HepG2 (cell line): ENCODE measurements at regions not wholly inside any gene's neighbourhood (a gene's known extent, or its start where the extent isn't known, plus 50 kb on each side); places are given as distances from the start of the nearest gene placed in this dataset.

Source experiments
- HDAC1 ChIP-seq: sonication (generic); formaldehyde crosslinking; IDR thresholded peaks from 2 replicates; pipeline ENCODE4 v1.5.1; 2020; ENCODE audit warnings: mild to moderate bottlenecking, missing genetic modification reagents
- JARID2 ChIP-seq: sonication (generic); formaldehyde crosslinking; IDR thresholded peaks from 2 replicates; pipeline ENCODE4 v1.8.1; 2023; ENCODE audit warnings: missing genetic modification reagents, inconsistent platforms; ENCODE audit not compliant: insufficient replicate concordance
- KAT2B ChIP-seq: fragments of 150-350 bp; IDR thresholded peaks from 2 replicates; pipeline ENCODE4 v1.6.1; 2014; ENCODE audit warnings: low read depth, low read length, borderline replicate concordance
- MLLT10 ChIP-seq: sonication (generic); formaldehyde crosslinking; IDR thresholded peaks from 2 replicates; pipeline ENCODE4 v1.4.0; 2020; ENCODE audit warnings: missing genetic modification reagents
- NFE2L2 ChIP-seq: fragments of 150-350 bp; IDR thresholded peaks from 2 replicates; pipeline ENCODE4 v1.6.1; 2014; ENCODE audit warnings: low read length
- POLR2A ChIP-seq, 2 experiments: IDR thresholded peaks; 2 replicates each; pipeline ENCODE4 v1.6.1; 2011; ENCODE audit warnings: low read depth in 2 of 2, low read length in 2 of 2, mild to moderate bottlenecking in 1 of 2, moderate library complexity in 1 of 2; ENCODE audit not compliant: insufficient read depth in 1 of 2
- TAF1 ChIP-seq: sonication (generic); formaldehyde crosslinking; IDR thresholded peaks from 2 replicates; pipeline ENCODE4 v1.4.0; 2020; ENCODE audit warnings: missing genetic modification reagents
- TF ChIP-seq, protein P1 (sequence below): sonication (generic); formaldehyde crosslinking; IDR thresholded peaks from 2 replicates; pipeline ENCODE4 v1.4.0; 2020; ENCODE audit warnings: missing genetic modification reagents
- TF ChIP-seq, protein P2 (sequence below): sonication (generic); formaldehyde crosslinking; IDR thresholded peaks from 2 replicates; pipeline ENCODE4 v1.5.1; 2020; ENCODE audit warnings: mild to moderate bottlenecking, missing genetic modification reagents, moderate library complexity
- TF ChIP-seq, protein P3 (sequence below): sonication (generic); formaldehyde crosslinking; IDR thresholded peaks from 2 replicates; pipeline ENCODE4 v1.5.0; 2020; ENCODE audit warnings: mild to moderate bottlenecking, missing genetic modification reagents, moderate library complexity

DNA sequence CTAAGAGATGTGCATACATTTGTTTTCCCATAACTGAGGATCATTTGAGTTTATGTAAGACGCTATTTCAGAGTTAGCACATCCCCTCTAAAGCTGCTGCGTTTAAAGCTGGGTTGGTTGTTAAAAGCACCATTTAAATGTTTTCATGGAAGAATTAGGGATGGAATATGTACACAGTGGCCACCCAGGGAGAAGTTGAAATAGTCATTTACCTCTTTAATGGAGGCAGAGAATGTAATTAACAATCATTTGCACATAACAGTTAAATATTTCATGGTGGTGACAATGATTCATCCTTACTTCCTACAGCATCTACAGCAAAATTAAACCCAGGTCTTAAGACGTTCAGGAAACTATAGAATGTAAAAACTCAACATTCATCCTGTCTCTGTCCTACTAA lies 100.3 kb downstream of the KIF4B start:
- TF ChIP-seq, protein P1, sequence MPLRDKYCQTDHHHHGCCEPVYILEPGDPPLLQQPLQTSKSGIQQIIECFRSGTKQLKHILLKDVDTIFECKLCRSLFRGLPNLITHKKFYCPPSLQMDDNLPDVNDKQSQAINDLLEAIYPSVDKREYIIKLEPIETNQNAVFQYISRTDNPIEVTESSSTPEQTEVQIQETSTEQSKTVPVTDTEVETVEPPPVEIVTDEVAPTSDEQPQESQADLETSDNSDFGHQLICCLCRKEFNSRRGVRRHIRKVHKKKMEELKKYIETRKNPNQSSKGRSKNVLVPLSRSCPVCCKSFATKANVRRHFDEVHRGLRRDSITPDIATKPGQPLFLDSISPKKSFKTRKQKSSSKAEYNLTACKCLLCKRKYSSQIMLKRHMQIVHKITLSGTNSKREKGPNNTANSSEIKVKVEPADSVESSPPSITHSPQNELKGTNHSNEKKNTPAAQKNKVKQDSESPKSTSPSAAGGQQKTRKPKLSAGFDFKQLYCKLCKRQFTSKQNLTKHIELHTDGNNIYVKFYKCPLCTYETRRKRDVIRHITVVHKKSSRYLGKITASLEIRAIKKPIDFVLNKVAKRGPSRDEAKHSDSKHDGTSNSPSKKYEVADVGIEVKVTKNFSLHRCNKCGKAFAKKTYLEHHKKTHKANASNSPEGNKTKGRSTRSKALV (CRISPR knock-in tag) = no peak
- TF ChIP-seq MLLT10 (CRISPR knock-in tag) (no peak), POLR2A (IDR thresholded peaks at IDR 0.05; ENCODE audit: insufficient read depth in 1 of 2, low read depth in 2 of 2, low read length in 2 of 2) (no peak), HDAC1 (no peak), NFE2L2 (no peak), KAT2B (no peak), TAF1 (no peak), JARID2 (CRISPR knock-in tag) (no peak)
- TF ChIP-seq, protein P2, sequence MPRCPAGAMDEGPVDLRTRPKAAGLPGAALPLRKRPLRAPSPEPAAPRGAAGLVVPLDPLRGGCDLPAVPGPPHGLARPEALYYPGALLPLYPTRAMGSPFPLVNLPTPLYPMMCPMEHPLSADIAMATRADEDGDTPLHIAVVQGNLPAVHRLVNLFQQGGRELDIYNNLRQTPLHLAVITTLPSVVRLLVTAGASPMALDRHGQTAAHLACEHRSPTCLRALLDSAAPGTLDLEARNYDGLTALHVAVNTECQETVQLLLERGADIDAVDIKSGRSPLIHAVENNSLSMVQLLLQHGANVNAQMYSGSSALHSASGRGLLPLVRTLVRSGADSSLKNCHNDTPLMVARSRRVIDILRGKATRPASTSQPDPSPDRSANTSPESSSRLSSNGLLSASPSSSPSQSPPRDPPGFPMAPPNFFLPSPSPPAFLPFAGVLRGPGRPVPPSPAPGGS (CRISPR knock-in tag) = no peak
- TF ChIP-seq, protein P3, sequence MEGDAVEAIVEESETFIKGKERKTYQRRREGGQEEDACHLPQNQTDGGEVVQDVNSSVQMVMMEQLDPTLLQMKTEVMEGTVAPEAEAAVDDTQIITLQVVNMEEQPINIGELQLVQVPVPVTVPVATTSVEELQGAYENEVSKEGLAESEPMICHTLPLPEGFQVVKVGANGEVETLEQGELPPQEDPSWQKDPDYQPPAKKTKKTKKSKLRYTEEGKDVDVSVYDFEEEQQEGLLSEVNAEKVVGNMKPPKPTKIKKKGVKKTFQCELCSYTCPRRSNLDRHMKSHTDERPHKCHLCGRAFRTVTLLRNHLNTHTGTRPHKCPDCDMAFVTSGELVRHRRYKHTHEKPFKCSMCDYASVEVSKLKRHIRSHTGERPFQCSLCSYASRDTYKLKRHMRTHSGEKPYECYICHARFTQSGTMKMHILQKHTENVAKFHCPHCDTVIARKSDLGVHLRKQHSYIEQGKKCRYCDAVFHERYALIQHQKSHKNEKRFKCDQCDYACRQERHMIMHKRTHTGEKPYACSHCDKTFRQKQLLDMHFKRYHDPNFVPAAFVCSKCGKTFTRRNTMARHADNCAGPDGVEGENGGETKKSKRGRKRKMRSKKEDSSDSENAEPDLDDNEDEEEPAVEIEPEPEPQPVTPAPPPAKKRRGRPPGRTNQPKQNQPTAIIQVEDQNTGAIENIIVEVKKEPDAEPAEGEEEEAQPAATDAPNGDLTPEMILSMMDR = no peak
